IPS DF 19.7 (cell line): ENCODE measurements at regions not wholly inside any gene's neighbourhood (a gene's known extent, or its start where the extent isn't known, plus 50 kb on each side); places are given as distances from the start of the nearest gene placed in this dataset.
"Not testable (repeated sequence)": the region's sequence is repeated elsewhere in the genome, so short reads cannot be mapped to it uniquely, and the experiment has no call there.

ENCODE experiments used
- DNase-seq: peaks from one replicate; pipeline ENCODE4 v3.0.0-alpha.2; 2013; ENCODE audit warnings: low read depth, low spot score

- DNase-seq = no peak
These were observed 370.3 kb downstream of the BCL11B start for GRCh38 chr14:98901511-98902205.

- DNase-seq = no peak
These were observed 368.6 kb downstream of the BCL11B start for GRCh38 chr14:98903371-98903770.

GRCh38 chr14:98904677-98905076, 367.3 kb downstream of the BCL11B start:
- DNase-seq = no peak

- DNase-seq = no peak
These were observed 365.6 kb downstream of the BCL11B start for GRCh38 chr14:98906123-98906995.

- DNase-seq = no peak
These were observed 364.7 kb downstream of the BCL11B start for GRCh38 chr14:98907271-98907670.

GRCh38 chr14:98908050-98908449, 363.9 kb downstream of the BCL11B start:
- no peak for DNase-seq

- DNase-seq = no peak
These were observed 362.6 kb downstream of the BCL11B start for GRCh38 chr14:98909251-98909944.

GRCh38 chr14:98910061-98910460, 361.9 kb downstream of the BCL11B start:
- DNase-seq = no peak

- no peak for DNase-seq
These were observed 359.3 kb downstream of the BCL11B start for GRCh38 chr14:98912655-98913054.

GRCh38 chr14:98913967-98914650, 357.9 kb downstream of the BCL11B start:
- DNase-seq = no peak

- no peak for DNase-seq
These were observed 357.1 kb downstream of the BCL11B start for GRCh38 chr14:98914942-98915341.

GRCh38 chr14:98915625-98916024, 356.4 kb downstream of the BCL11B start:
- DNase-seq = no peak

GRCh38 chr14:98916036-98916435, 356.0 kb downstream of the BCL11B start:
- no peak for DNase-seq

GRCh38 chr14:98916476-98916875, 355.5 kb downstream of the BCL11B start:
- DNase-seq = no peak

GRCh38 chr14:98919434-98919833, 352.6 kb downstream of the BCL11B start:
- DNase-seq = no peak

- DNase-seq = not testable (repeated sequence)
These were observed 350.7 kb downstream of the BCL11B start for GRCh38 chr14:98921306-98921705.

- DNase-seq = no peak
These were observed 348.4 kb downstream of the BCL11B start for GRCh38 chr14:98923596-98923995.

GRCh38 chr14:98924046-98924445, 348.0 kb downstream of the BCL11B start:
- no peak for DNase-seq

GRCh38 chr14:98925354-98926040, 346.5 kb downstream of the BCL11B start:
- no peak for DNase-seq

- DNase-seq = no peak
These were observed 345.9 kb downstream of the BCL11B start for GRCh38 chr14:98926146-98926545.

- DNase-seq = no peak
These were observed 345.2 kb downstream of the BCL11B start for GRCh38 chr14:98926801-98927200.
